CD4-positive, CD25-positive, alpha-beta regulatory T cell (primary cell): ENCODE measurements at regions not wholly inside any gene's neighbourhood (a gene's known extent, or its start where the extent isn't known, plus 50 kb on each side); places are given as distances from the start of the nearest gene placed in this dataset.

Experiments
- ATAC-seq, 2 donors: fragments of 150-1000 bp; cut with Tn5 transposase; one replicate each; pipeline ENCODE4 v1.10.0; 2021; ENCODE audit warnings: low read depth in 2 of 2, moderate number of reproducible peaks in 2 of 2, moderate library complexity in 1 of 2
- DNase-seq, 3 donors: peaks; one replicate each; pipeline versions ENCODE4 v3.0.0 to v3.0.0-alpha.2; 2012 to 2022; ENCODE audit warnings: mixed read lengths in 1 of 3
- H3K27ac ChIP-seq: one replicate; pipeline ENCODE4 v1.7.0; 2013; ENCODE audit warnings: mild to moderate bottlenecking, low read length; ENCODE audit not compliant: insufficient read depth, poor library complexity, severe bottlenecking
- H3K27me3 ChIP-seq: one replicate; pipeline ENCODE4 v1.7.0; 2013; ENCODE audit warnings: low read length; ENCODE audit not compliant: control insufficient read depth, insufficient read depth
- H3K36me3 ChIP-seq: one replicate; pipeline ENCODE4 v1.7.0; 2013; ENCODE audit warnings: mild to moderate bottlenecking, low read length, moderate library complexity; ENCODE audit not compliant: control insufficient read depth, insufficient read depth
- H3K4me1 ChIP-seq: 2 replicates; pipeline ENCODE4 v1.7.0; 2013; ENCODE audit warnings: mild to moderate bottlenecking, low read length; ENCODE audit not compliant: insufficient read depth, control insufficient read depth, poor library complexity, severe bottlenecking
- H3K4me3 ChIP-seq: one replicate; pipeline ENCODE4 v1.7.0; 2013; ENCODE audit warnings: low read depth, mild to moderate bottlenecking, low read length, moderate library complexity
- H3K9me3 ChIP-seq, 2 experiments: 1 replicate in 1 of 2; 2 replicates in 1 of 2; pipeline ENCODE4 v1.7.0; 2013; ENCODE audit warnings: low read length in 2 of 2, mild to moderate bottlenecking in 1 of 2, moderate library complexity in 1 of 2; ENCODE audit not compliant: control insufficient read depth in 2 of 2
- H3K27ac Mint-ChIP-seq, 3 donors: one replicate each; pipeline ENCODE4 v1.8.0; 2020 to 2022; ENCODE audit warnings: mild to moderate bottlenecking in 3 of 3, mixed read lengths in 3 of 3, moderate library complexity in 2 of 3
- H3K27me3 Mint-ChIP-seq: one replicate; pipeline ENCODE4 v1.8.0; 2022; ENCODE audit warnings: mild to moderate bottlenecking, mixed read lengths
- H3K36me3 Mint-ChIP-seq: one replicate; pipeline ENCODE4 v1.8.0; 2020; ENCODE audit warnings: mixed read lengths
- H3K4me1 Mint-ChIP-seq, 4 donors: one replicate each; pipeline ENCODE4 v1.8.0; 2020 to 2022; ENCODE audit warnings: mixed read lengths in 4 of 4, mild to moderate bottlenecking in 1 of 4
- H3K4me3 Mint-ChIP-seq, 4 donors: one replicate each; pipeline ENCODE4 v1.8.0; 2020 to 2022; ENCODE audit warnings: mild to moderate bottlenecking in 4 of 4, mixed read lengths in 4 of 4, moderate library complexity in 3 of 4
- H3K9me3 Mint-ChIP-seq, 7 donors: one replicate each; pipeline ENCODE4 v1.8.0; 2020 to 2022; ENCODE audit warnings: mixed read lengths in 7 of 7, mild to moderate bottlenecking in 3 of 7, moderate library complexity in 2 of 7

GRCh38 chr1:38628241-38628640 lies 231.3 kb downstream of the RRAGC start:
- H3K4me3 ChIP-seq, result no peak overlapping the region
- no peaks in the 10 kb centered on the region for H3K9me3 ChIP-seq
- ATAC-seq, result no peak
- DNase-seq, result no peak
- no peak overlapping the region for H3K27ac ChIP-seq
- H3K9me3 Mint-ChIP-seq, result peaks cover 0 to 8% (median 0%) of the 10 kb centered on the region in 7 donors
- no peaks in the 10 kb centered on the region for H3K4me1 Mint-ChIP-seq
- H3K36me3 Mint-ChIP-seq, result no peaks in the 10 kb centered on the region
- peaks cover 13% of the 10 kb centered on the region for H3K27me3 Mint-ChIP-seq
- no peaks in the 10 kb centered on the region for H3K36me3 ChIP-seq
- H3K27me3 ChIP-seq, result no peaks in the 10 kb centered on the region
- no peaks in the 10 kb centered on the region for H3K4me1 ChIP-seq
- H3K27ac Mint-ChIP-seq, result no peak overlapping the region
- no peak overlapping the region for H3K4me3 Mint-ChIP-seq

GRCh38 chr1:38625939-38626338 lies 233.6 kb downstream of the RRAGC start:
- H3K27me3 Mint-ChIP-seq, result peaks cover 8% of the 10 kb centered on the region
- H3K27ac Mint-ChIP-seq, result no peak overlapping the region
- no peaks in the 10 kb centered on the region for H3K9me3 ChIP-seq
- no peak for ATAC-seq
- no peaks in the 10 kb centered on the region for H3K27me3 ChIP-seq
- no peak overlapping the region for H3K27ac ChIP-seq
- H3K36me3 Mint-ChIP-seq, result no peaks in the 10 kb centered on the region
- no peaks in the 10 kb centered on the region for H3K4me1 ChIP-seq
- no peak for DNase-seq
- H3K36me3 ChIP-seq, result no peaks in the 10 kb centered on the region
- no peak overlapping the region for H3K4me3 Mint-ChIP-seq
- no peaks in the 10 kb centered on the region for H3K4me1 Mint-ChIP-seq
- H3K4me3 ChIP-seq, result no peak overlapping the region
- H3K9me3 Mint-ChIP-seq, result peaks cover 0 to 4% (median 0%) of the 10 kb centered on the region in 7 donors

- H3K27ac ChIP-seq, result no peak overlapping the region
- H3K9me3 ChIP-seq, result no peaks in the 10 kb centered on the region
- no peak overlapping the region for H3K4me3 Mint-ChIP-seq
- ATAC-seq (no peak), DNase-seq (no peak)
- peaks cover 8% of the 10 kb centered on the region for H3K27me3 Mint-ChIP-seq
- H3K9me3 Mint-ChIP-seq, result peaks cover 0 to 4% (median 0%) of the 10 kb centered on the region in 7 donors
- no peak overlapping the region for H3K27ac Mint-ChIP-seq
- no peaks in the 10 kb centered on the region for H3K27me3 ChIP-seq
- no peaks in the 10 kb centered on the region for H3K36me3 Mint-ChIP-seq
- no peaks in the 10 kb centered on the region for H3K36me3 ChIP-seq
- no peaks in the 10 kb centered on the region for H3K4me1 Mint-ChIP-seq
- no peaks in the 10 kb centered on the region for H3K4me1 ChIP-seq
- no peak overlapping the region for H3K4me3 ChIP-seq
Observed at GRCh38 chr1:38624336-38625039, 235.1 kb downstream of the RRAGC start.

GRCh38 chr1:38623529-38623928 lies 236.0 kb downstream of the RRAGC start:
- no peaks in the 10 kb centered on the region for H3K4me1 ChIP-seq
- no peaks in the 10 kb centered on the region for H3K36me3 ChIP-seq
- ATAC-seq (no peak), DNase-seq (no peak)
- H3K27ac ChIP-seq, result no peak overlapping the region
- Mint-ChIP-seq H3K9me3 (peaks cover 0 to 4% (median 0%) of the 10 kb centered on the region in 7 donors), H3K4me3 (no peak overlapping the region), H3K27me3 (peaks cover 4% of the 10 kb centered on the region), H3K36me3 (no peaks in the 10 kb centered on the region), H3K4me1 (no peaks in the 10 kb centered on the region), H3K27ac (no peak overlapping the region)
- no peaks in the 10 kb centered on the region for H3K27me3 ChIP-seq
- H3K4me3 ChIP-seq, result no peak overlapping the region
- H3K9me3 ChIP-seq, result no peaks in the 10 kb centered on the region

- Mint-ChIP-seq H3K4me1 (no peaks in the 10 kb centered on the region), H3K9me3 (peaks cover 0 to 4% (median 0%) of the 10 kb centered on the region in 7 donors), H3K27ac (no peak overlapping the region), H3K4me3 (no peak overlapping the region), H3K27me3 (peaks cover 7% of the 10 kb centered on the region), H3K36me3 (no peaks in the 10 kb centered on the region)
- DNase-seq, result no peak
- ATAC-seq, result no peak
- no peaks in the 10 kb centered on the region for H3K27me3 ChIP-seq
- no peaks in the 10 kb centered on the region for H3K4me1 ChIP-seq
- no peak overlapping the region for H3K27ac ChIP-seq
- H3K36me3 ChIP-seq, result no peaks in the 10 kb centered on the region
- H3K9me3 ChIP-seq, result no peaks in the 10 kb centered on the region
- no peak overlapping the region for H3K4me3 ChIP-seq
Observed at GRCh38 chr1:38622197-38622596, 237.4 kb downstream of the RRAGC start.

- H3K9me3 Mint-ChIP-seq, result peaks cover 0 to 6% (median 3%) of the 10 kb centered on the region in 7 donors
- no peaks in the 10 kb centered on the region for H3K4me1 ChIP-seq
- H3K4me3 ChIP-seq, result no peak overlapping the region
- H3K36me3 ChIP-seq, result no peaks in the 10 kb centered on the region
- H3K9me3 ChIP-seq, result peaks cover 0 to 4% of the 10 kb centered on the region in 2 experiments
- no peak for ATAC-seq
- no peaks in the 10 kb centered on the region for H3K36me3 Mint-ChIP-seq
- no peak overlapping the region for H3K27ac ChIP-seq
- no peak for DNase-seq
- H3K4me1 Mint-ChIP-seq, result no peaks in the 10 kb centered on the region
- no peak overlapping the region for H3K27ac Mint-ChIP-seq
- peaks cover 16% of the 10 kb centered on the region for H3K27me3 Mint-ChIP-seq
- peaks cover 4% of the 10 kb centered on the region for H3K27me3 ChIP-seq
- H3K4me3 Mint-ChIP-seq, result no peak overlapping the region
Observed at GRCh38 chr1:38616846-38617245, 242.7 kb downstream of the RRAGC start.

- H3K4me1 ChIP-seq, result no peaks in the 10 kb centered on the region
- Mint-ChIP-seq H3K9me3 (peaks cover 0 to 6% (median 3%) of the 10 kb centered on the region in 7 donors), H3K27ac (no peak overlapping the region), H3K27me3 (peaks cover 16% of the 10 kb centered on the region), H3K4me3 (no peak overlapping the region), H3K36me3 (no peaks in the 10 kb centered on the region), H3K4me1 (no peaks in the 10 kb centered on the region)
- peaks cover 4% of the 10 kb centered on the region for H3K27me3 ChIP-seq
- no peaks in the 10 kb centered on the region for H3K36me3 ChIP-seq
- no peak overlapping the region for H3K4me3 ChIP-seq
- ATAC-seq (no peak), DNase-seq (peak in 1 of 3 donors; percentile 7)
- no peak overlapping the region for H3K27ac ChIP-seq
- peaks cover 0 to 4% of the 10 kb centered on the region in 2 experiments for H3K9me3 ChIP-seq
Observed at GRCh38 chr1:38615680-38616079, 243.9 kb downstream of the RRAGC start.

GRCh38 chr1:38614861-38615260 lies 244.7 kb downstream of the RRAGC start:
- H3K36me3 Mint-ChIP-seq, result no peaks in the 10 kb centered on the region
- H3K27ac ChIP-seq, result no peak overlapping the region
- no peak for DNase-seq

More at GRCh38 chr1:38614861-38615260, 244.7 kb downstream of the RRAGC start:
- Histone ChIP-seq H3K4me3 (no peak overlapping the region), H3K4me1 (no peaks in the 10 kb centered on the region), H3K27me3 (peaks cover 4% of the 10 kb centered on the region), H3K9me3 (peaks cover 0 to 4% of the 10 kb centered on the region in 2 experiments), H3K36me3 (no peaks in the 10 kb centered on the region)
- no peak overlapping the region for H3K27ac Mint-ChIP-seq
- no peaks in the 10 kb centered on the region for H3K4me1 Mint-ChIP-seq
- H3K9me3 Mint-ChIP-seq, result peaks cover 0 to 6% (median 3%) of the 10 kb centered on the region in 7 donors
- no peak for ATAC-seq
- H3K4me3 Mint-ChIP-seq, result no peak overlapping the region
- H3K27me3 Mint-ChIP-seq, result peaks cover 22% of the 10 kb centered on the region
